ENCODE measurements at regions not wholly inside any gene's neighbourhood (a gene's known extent, or its start where the extent isn't known, plus 50 kb on each side); places are given as distances from the start of the nearest gene placed in this dataset.

DNA sequence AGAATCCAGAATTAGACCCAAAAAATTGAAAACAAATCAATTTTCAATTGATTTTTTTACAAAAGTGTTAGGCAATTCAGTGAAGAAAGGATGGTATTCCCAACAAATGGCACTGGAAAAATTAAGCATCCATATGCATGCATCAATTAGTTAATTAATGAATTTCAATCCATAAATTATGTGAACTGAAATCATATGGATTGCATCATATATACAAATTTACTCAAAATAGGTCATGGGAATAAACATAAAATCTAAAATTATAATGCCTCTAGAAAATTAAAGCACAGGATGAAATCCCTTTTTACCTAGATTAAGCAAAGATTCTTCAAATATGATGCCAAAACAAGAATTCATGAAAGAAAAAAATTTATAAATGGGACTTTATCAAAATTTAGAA is 213.9 kb upstream of the KLHL29 start:
- no peak for TF ChIP-seq TAF1 (IDR thresholded peaks at IDR 0.05; ENCODE audit: low read depth, low read length)
- TF ChIP-seq POLR2AphosphoS5 (IDR thresholded peaks at IDR 0.05; ENCODE audit: low read depth, low read length) = no peak
- TF ChIP-seq POLR2A (IDR thresholded peaks at IDR 0.05; ENCODE audit: low read depth, low read length) = no peak
- TF ChIP-seq POU2F2 (IDR thresholded peaks at IDR 0.05; ENCODE audit: low read depth, low read length) = no peak
